Fibroblast of mammary gland (primary cell): ENCODE measurements at regions not wholly inside any gene's neighbourhood (a gene's known extent, or its start where the extent isn't known, plus 50 kb on each side); places are given as distances from the start of the nearest gene placed in this dataset.

Experiments used
- DNase-seq: peaks from one replicate; pipeline ENCODE4 v3.0.0-alpha.2; 2010; ENCODE audit warnings: low read depth
- H3K4me3 ChIP-seq: 2 replicates; pipeline ENCODE4 v1.5.1; 2011; ENCODE audit warnings: low read depth, mild to moderate bottlenecking, low read length, moderate library complexity; ENCODE audit not compliant: control insufficient read depth
- TF ChIP-seq, protein P1 (sequence below): conservative IDR thresholded peaks from 2 replicates; pipeline ENCODE4 v1.5.1; 2011; ENCODE audit warnings: low read depth, low read length, inconsistent platforms; ENCODE audit not compliant: control insufficient read depth, insufficient read depth

DNA sequence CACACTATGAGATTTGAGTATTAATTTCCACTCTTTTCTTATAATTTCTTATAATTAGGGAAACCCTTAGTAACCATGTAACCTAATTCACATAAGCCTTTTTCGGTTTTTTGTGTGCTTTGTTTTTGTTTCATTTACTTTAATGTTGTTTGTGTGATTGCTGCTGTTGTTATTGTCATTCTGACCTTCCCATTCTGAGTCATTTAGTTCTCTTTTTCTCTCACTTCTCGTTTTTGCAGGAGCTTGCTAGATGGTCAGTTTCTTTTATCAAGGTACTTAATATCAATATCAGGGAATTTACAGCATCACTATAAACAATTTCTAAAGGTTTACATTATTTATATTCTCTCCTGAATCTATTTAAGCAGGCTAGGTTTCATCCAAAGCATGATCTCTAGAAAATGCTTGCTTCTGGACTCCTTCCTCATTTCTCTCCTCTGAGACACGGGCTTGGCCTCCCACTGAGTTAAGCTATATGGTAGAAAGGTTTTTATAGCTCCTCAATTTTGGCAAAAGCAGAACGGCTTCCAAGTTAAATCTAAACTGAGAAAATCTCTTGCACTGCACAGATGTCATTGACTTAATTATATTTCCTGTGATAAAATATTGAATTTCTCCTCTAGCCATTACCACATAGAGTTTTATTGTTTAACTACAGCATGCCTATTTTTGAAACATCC is 534.2 kb downstream of the NSUN3 start:
- no peak overlapping the region for H3K4me3 ChIP-seq
- TF ChIP-seq, protein P1, sequence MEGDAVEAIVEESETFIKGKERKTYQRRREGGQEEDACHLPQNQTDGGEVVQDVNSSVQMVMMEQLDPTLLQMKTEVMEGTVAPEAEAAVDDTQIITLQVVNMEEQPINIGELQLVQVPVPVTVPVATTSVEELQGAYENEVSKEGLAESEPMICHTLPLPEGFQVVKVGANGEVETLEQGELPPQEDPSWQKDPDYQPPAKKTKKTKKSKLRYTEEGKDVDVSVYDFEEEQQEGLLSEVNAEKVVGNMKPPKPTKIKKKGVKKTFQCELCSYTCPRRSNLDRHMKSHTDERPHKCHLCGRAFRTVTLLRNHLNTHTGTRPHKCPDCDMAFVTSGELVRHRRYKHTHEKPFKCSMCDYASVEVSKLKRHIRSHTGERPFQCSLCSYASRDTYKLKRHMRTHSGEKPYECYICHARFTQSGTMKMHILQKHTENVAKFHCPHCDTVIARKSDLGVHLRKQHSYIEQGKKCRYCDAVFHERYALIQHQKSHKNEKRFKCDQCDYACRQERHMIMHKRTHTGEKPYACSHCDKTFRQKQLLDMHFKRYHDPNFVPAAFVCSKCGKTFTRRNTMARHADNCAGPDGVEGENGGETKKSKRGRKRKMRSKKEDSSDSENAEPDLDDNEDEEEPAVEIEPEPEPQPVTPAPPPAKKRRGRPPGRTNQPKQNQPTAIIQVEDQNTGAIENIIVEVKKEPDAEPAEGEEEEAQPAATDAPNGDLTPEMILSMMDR = no peak
- DNase-seq = no peak

DNA sequence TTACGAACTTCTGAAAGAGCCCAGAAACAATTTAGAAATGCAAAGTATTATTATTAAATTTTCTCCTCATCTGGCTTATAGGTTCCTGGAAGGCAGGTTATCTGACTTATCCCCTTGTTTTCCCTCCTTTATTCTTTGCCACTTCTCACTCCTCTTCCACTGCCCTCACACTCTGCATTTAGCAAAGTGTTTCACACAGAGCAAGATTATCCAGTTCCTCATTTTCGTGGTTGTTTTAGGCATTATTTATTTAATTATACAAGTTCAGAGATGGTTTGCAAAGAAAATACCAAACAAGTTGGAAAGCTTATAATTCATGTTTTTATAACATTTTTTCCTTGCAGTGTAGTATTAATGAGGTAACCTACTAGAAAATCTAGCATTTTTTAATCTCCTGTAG is 544.9 kb downstream of the NSUN3 start:
- no peak for DNase-seq
- H3K4me3 ChIP-seq = no peak overlapping the region
- TF ChIP-seq, protein P1 = no peak

DNA sequence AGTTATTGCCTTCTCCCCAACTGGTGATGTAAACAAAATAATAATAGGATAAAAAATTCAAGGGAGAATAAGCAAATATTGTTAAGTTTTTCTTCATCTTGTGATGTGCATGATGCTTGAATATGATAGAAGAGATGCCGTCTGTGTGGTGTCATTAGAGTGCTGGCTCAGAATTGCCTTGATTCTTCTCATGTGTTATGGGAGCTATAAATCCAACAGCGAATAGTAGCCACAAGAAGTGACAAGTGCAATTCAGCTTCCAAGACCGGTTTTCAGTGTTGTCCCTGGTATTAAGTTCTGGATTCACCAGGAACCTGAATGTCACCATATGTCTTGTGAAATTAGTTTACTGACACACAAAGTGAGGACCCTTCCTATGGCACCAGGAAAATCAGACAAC is 547.0 kb downstream of the NSUN3 start:
- DNase-seq = no peak
- TF ChIP-seq, protein P1 = no peak
- no peak overlapping the region for H3K4me3 ChIP-seq

DNA sequence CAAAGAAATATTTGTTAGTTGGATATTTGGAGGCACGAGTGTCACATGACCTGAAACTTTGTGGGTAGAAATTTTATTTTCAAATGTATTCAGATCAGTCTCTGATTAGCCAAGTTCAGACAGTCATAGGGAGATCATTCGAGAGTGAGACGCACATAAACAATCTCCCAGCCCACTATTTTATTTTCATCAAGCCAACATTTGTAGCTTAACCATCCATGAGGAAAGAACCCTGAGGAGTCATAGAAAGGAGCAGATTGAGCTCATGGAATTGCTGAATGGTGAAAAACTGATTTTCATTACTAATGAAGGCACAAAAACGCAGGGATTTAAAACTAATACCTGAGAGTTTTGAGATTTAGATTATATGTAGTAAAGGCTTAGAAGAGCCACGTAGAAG is 548.7 kb downstream of the NSUN3 start:
- TF ChIP-seq, protein P1 = no peak

DNA sequence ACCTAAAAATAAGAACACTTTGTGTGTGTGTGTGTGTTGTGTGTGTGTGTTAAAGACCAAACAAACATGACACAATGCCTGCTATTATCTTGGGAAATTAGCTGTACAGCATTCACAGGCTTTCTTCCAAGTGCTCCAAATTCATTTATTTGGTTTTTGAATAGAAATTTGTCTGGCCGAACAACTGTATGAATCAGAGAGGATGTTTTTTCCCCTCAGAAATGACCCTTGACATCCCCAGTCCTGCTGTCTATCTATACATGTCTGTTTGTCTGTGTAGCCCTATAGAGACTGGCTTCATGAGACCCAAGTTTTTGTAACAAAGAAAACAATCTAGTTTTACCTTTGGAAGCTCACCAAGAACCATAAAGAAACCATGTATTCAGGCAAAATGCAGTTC is 549.8 kb downstream of the NSUN3 start:
- TF ChIP-seq, protein P1 = no peak
- DNase-seq = no peak
- H3K4me3 ChIP-seq = no peak overlapping the region

More for the DNA sequence above, 548.7 kb downstream of the NSUN3 start:
- no peak for DNase-seq
- H3K4me3 ChIP-seq = no peak overlapping the region

DNA sequence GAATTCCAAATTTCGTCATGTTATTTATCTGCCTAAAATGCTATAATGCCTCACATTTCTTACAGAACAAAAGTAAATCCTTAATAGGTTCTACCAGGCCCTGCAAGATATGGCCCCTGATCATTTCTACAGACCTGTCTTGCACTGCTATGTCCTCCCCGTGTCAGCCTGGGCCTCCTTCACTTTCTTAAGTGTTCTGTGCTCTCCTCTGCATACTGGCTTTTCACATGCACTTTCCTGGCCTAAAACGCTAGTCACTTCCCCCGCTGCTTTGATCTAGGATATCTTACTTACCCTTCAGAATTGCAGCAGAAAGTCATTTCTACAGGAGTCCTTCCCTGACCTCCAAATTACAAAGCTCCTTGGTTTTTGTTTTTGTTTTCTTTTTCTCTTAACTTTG is 551.3 kb downstream of the NSUN3 start:
- DNase-seq = no peak
- no peak overlapping the region for H3K4me3 ChIP-seq
- TF ChIP-seq, protein P1 = no peak
